HG03575 (cell line): ENCODE measurements at regions not wholly inside any gene's neighbourhood (a gene's known extent, or its start where the extent isn't known, plus 50 kb on each side); places are given as distances from the start of the nearest gene placed in this dataset.
"Not testable (repeated sequence)": the region's sequence is repeated elsewhere in the genome, so short reads cannot be mapped to it uniquely, and the experiment has no call there.

Experiments
- ATAC-seq: cut with Tn5 transposase; IDR thresholded peaks from one replicate; pipeline ENCODE4 v1.9.1; 2021; ENCODE audit not compliant: unreplicated experiment, insufficient number of reproducible peaks, low FRiP score; ENCODE audit errors: extremely low read depth

GRCh38 chr6:91266156-91266555 is 679.3 kb upstream of the MAP3K7 start:
- ATAC-seq, result no peak

DNA sequence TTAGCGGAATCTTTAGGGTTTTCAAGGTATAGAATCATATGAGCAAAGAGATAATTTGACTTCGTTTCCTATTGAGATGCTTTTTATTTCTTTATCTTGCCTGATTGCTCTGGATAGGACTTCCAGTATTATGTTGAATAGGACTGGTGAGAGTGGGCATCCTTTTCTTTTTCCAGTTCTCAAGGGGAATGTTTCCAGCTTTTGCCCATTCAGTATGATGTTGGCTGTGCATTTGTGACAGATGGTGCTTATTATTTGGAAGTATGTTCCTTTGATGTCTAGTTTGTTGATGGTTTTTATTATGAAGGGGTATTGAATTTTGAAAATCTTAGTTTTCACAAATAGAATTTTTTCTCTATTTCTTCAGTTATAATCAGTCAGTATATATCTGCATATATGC is 656.6 kb upstream of the MAP3K7 start:
- no peak for ATAC-seq

GRCh38 chr6:91242614-91242949 is 655.7 kb upstream of the MAP3K7 start:
- no peak for ATAC-seq

GRCh38 chr6:91241946-91242613 is 655.2 kb upstream of the MAP3K7 start:
- no peak for ATAC-seq

DNA sequence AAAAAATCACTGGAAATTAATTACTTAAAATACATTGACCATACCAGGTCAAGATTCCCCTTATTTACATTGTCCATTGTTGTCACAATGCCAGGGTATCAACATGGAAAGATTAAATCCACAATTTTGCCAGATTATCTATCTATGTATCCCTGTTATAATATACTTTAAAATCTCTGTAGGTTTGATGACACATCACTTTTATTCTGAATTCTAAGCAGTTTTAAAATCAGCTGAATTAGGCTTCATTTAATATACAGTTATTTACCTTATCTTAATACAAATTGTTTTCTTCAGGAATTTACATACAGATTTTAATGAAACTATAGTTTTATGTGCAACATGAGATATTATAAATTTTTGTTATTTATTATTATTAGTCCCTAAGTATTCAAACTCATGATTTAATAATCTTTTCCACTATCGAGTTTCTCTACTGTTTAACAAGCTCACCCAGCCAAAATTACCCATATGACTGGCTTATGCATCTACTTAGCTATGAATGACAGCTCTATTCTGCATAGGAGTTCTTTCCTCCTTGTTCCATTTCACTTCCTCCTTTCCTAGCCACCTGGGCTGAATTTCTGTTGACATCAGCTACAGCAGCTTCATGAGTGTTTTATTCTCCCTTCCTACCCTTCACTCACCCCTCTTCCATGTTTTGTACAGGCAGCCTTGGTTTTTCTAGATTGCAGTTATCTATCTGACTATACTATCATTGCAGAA is 654.2 kb upstream of the MAP3K7 start:
- peak; percentile 56 for ATAC-seq

DNA sequence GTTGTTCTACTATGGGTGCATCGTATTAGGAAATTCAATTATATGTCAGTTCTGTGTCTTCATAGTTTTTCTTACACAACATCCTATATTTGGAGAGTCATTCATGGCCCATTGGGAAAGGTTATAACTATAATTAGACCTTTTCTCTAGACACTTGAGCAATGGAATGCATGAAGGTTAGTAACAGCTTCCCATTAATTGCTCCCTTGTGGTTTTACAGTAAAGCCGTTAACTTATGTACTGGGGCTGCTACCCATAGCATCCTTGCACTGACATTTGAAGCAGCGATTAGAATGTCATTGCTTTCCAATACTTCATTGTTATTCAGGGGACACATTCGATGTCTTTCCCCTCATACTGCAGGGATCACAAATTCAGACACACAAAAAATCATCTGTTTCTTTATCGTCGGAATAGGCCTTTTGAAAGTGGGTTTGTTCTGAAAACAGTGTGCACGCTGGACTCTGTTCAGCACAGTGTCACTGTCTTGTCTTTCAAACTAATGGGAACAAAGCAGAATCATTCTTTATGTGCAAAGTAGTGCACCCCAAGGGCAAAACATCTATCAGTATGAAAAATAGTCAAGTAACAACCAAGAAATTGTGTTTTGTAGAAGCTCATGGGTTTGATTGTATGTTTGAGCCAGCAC is 634.3 kb upstream of the MAP3K7 start:
- ATAC-seq, result no peak

- no peak for ATAC-seq
Measured at GRCh38 chr6:91213229-91213901, 626.5 kb upstream of the MAP3K7 start.

DNA sequence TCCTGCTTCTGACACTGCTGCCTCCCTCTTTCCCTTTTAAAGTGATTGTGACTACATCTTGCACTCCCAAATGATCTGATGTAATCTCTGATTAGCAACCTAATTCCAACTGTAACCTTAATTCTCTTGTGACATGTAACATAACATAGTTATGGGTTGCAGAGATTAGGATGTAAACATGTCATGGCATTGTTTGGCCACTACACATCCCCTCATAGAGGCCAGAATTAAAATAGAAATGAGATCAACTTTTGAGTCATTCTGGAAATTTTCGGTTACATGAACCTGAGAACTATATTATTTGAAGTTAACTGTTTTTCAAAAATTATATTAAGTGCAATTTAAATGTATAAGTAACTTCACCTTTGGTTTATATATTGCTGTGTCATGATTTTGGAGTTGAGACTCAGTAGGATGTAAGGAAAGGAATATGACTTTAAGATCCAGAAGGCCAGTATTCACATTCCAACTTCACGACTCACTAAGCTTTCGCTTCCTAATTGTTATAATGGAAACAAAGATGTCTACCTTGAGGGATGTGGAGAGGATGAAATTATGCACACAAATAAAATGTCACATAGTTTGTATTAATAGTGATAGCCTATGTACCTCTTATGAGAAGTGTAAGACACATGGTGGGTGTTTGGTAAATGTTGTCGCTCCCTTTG is 611.9 kb upstream of the MAP3K7 start:
- no peak for ATAC-seq

- ATAC-seq, result no peak
Measured at GRCh38 chr6:91196729-91197128, 609.9 kb upstream of the MAP3K7 start.

DNA sequence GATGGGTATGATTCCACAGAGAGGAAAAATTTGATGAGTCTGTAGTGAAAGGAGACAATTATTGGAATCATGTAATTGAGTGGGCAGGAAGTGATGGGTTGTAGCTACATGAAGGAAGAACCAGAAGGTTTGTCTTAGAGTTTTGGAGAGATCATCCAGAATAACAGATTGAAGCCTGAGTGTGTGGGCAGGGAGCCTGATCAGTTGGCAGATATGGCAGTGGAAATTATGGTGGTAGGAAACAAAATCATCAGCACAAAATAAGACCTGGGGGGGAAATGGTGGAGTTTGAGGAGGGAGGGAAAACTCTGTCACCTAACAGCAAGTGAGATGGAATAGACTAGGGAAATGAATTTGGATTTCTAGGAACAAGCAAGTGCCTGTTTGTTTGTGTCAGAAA is 606.6 kb upstream of the MAP3K7 start:
- no peak for ATAC-seq

DNA sequence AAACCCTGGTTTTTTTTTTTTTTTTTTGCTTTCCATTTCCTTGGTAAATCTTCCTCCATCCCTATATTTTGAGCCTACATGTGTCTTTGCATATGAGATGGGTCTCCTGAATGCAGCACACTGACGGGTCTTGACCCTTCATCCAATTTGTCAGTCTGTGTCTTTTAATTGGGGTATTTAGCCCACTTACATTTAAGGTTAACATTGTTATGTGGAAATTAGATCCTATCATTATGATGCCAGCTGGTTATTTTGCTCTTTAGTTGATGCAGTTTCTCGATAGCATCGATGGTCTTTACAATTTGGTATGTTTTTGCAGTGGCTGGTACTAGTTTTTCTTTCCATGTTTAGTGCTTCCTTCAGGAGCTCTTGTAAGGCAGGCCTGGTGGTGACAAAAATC is 603.2 kb upstream of the MAP3K7 start:
- ATAC-seq, result not testable (repeated sequence)

DNA sequence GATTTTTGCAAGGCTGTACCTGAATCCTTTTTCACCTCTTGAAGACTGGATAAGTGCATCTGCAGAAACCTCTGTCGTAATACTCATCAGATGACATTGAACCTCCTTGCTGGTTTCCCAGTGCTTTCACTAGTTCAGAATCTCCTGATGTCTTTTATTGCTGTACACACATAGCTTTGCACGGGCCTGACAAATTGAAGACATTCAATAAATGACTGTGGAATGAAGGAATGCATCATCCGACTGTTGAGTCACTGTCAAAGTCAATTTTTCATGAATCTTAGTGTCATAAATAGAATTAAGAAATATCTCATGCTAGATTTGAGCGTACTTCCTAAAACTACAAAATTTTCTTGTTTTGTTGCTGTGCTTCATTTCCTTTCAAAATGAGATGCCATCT is 598.2 kb upstream of the MAP3K7 start:
- no peak for ATAC-seq

- ATAC-seq, result no peak
Measured at GRCh38 chr6:91181416-91181815, 594.5 kb upstream of the MAP3K7 start.

DNA sequence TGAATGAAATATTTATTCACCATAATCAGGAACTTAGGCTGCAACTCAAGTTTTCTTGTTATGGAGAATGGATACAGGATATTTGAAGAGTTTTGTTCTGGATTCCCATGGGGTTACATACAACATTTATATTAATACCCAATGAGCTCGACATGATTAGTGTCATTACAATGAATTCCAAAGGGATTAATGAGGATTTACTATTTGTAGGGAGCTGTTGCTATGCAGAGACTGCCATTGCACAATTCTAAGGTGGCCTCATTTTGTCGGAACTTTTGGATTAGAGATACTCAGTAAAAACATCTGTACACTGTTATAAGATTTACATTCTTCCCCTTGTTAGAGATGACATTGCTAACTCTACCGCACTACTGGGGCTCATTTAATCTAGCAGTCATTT is 586.8 kb upstream of the MAP3K7 start:
- ATAC-seq, result no peak

GRCh38 chr6:91173186-91173585 is 586.3 kb upstream of the MAP3K7 start:
- no peak for ATAC-seq

- ATAC-seq, result no peak
Measured at GRCh38 chr6:91171754-91172462, 585.0 kb upstream of the MAP3K7 start.

DNA sequence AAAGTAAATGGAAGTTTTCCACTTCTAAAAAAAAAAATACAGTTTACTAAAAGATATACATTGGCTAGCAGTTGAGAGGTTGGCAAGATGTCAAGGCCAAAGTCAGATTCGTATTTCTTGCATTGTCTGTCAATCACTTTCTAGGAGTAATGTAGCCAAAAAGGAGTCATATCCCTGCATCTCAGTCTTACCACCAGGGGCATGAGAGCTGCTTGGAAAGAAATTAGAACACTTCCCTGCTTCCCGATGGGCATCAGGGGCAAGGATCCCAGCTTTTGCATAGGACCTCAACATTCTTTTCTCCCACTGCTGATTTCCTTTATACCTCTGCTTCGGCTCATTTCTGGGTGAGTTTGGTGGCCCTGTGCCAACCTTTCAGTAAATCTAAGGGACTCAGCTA is 581.0 kb upstream of the MAP3K7 start:
- ATAC-seq, result no peak

DNA sequence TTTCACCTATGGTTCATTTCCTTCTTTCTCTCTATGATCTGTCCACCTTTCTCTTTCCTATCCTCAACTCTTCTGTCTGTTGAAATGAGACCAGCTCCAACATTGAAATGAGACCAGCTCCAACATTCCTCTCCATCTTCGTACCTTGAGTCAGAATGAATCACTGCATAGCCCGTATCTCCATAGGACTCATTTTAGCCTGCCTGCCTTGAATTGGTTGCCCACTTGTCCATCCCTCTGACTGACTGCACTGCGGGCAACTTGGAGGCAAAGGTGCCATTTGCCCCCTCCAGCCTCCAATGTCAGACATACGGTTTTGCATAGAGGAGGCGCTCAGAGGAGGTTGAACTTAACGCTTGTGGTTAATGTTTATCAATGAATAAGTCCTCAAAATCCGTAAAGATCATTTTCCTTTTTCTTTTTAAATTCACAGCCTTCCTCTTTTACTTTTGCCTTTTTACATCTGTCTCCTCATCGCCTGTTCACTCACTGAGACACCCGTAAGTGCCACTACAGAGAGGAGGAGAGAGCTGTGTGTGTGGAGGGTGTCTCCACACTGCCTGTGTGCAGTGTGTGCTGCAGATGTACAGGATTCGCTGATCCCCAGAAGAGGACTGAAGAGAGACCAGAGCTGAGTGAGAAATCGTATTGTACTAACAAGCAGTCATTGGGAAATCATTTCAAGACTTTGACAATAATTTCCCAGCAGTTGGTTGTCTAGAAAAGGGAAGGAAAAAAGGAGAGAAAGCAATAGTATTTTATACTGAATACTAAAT is 579.6 kb upstream of the MAP3K7 start:
- ATAC-seq, result no peak
